ENCODE measurements at regions not wholly inside any gene's neighbourhood (a gene's known extent, or its start where the extent isn't known, plus 50 kb on each side); places are given as distances from the start of the nearest gene placed in this dataset.
"Not testable (repeated sequence)": the region's sequence is repeated elsewhere in the genome, so short reads cannot be mapped to it uniquely, and the experiment has no call there.

DNA sequence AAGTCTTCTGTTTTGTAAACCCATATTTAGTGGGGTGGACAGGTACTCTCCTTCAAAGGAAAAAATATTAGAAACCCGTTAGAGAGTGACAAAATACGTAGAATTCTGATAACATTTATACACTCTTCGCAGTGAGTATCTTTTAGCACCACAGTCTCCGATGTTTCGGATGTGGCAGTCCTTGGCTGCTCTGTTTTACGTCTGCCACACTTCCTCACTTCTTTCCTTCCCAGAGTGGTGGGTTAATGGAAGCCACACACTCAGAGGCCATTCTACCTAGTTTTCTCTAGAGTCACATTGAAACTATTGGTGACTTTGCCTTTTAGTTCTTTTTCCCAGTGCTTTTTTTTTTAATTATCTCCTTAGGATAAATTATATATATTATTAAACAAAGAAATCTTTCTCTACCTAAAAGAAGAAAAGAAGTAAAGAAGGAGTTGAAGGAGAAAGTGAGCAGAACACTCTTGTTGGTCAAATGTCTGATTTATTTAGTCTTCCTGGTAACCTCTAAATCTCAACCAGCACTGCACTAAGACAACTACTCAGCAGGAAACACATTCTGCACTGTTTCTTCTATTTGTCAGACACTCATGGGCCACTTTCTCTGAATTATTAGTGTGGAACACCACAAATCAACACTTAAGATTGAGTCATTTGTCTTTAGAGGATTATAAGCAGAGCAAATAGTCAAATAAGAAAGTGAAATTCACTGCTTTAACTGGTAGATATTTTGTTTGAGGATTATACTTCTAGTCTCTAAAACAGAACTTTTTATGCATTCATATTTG, 451.3 kb upstream of the TMEFF2 start:
- DNase-seq: no peak

DNA sequence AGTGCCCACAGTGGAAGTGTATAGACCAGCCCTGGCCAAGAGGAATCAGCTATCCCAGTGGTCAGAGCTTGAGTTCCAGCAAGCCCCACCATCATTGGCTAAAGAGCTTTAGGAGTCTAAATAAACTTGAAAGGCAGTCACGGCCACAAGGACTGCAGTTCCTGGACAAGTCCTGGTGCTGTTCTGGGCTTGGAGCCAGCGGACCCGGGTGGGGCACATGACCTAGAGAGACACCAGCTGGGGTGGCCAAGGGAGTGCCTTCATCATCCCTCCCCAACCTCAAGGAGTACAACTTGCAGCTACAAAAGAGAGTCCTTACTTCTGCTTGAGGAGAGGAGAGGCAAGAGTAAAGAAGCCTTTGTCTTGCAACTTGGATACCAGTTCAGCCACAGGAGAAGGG, 439.8 kb upstream of the TMEFF2 start:
- DNase-seq: no peak

DNA sequence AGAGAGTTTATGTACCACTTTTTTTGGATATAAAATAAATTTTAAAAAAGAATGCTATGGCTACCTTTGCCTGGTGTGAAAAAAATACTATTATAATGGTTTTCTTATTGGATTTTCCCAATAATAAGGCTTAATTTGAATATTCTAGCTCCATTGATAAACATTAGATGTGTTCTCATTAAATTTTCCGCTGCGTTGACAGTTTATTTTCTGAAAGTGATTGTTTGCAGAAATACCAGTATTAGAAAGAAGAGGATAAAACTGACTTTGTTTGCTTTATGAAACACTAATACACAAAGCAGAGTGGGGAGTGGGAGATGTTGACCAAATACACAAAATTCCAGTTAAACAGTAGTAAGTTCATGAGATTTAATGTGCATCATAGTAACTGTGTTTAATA, 433.3 kb upstream of the TMEFF2 start:
- no peak for DNase-seq

DNA sequence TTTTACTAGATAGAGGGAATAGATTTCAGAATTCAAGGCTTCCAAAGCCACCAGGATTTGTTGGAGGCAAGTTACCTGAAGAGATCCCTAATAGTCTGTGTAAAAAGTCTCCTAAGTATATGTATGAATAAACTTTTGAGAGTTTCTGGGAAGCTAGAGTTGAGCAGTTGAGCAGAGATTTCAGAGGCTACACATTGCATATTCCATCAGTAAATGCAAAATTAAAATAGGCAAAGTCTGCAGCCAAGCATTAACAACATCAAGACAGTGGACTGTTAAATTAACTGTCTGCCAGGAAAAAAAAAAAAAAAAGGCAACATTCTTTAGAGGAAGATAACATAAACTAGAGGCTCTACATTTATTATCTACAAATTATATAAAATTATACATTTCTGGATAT, 420.4 kb upstream of the TMEFF2 start:
- DNase-seq: no peak

DNA sequence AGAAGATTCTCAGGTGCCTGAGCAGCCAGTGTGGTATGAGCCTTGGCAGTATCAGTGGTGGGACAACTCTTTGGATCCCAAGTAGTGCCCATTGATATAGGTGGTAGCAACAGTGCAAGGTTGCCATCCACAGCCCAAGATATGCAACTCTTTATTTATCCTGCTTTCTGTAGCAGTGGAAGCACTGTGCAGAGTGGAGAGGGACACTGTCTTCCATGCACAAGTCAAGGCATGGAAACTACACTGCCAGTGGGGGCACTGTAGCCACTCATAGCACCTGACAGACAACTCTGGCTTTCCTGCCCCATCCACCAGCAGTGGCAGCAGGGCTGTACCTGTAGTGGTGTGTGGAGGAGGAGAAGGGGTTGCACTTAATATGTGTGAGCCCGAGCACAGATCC, 409.6 kb upstream of the TMEFF2 start:
- no peak for DNase-seq

DNA sequence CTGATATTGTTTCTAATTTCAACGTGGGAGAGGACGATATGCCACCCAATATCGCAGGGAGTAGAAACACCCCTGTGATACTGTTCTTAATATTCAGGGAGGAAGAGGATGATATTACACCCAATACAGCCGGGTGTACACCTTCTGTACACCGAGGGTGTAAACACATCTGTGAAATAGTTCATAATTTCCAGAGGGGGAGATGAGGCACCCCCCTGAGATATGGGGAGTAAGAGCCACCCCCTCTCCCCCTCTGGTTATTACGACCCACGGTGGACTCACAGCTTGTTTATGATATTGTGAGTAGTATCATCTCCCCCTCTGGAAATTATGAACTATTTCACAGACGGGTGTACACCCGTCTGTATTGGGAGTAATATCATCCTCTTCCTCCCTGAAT, 403.9 kb upstream of the TMEFF2 start:
- DNase-seq: not testable (repeated sequence)

DNA sequence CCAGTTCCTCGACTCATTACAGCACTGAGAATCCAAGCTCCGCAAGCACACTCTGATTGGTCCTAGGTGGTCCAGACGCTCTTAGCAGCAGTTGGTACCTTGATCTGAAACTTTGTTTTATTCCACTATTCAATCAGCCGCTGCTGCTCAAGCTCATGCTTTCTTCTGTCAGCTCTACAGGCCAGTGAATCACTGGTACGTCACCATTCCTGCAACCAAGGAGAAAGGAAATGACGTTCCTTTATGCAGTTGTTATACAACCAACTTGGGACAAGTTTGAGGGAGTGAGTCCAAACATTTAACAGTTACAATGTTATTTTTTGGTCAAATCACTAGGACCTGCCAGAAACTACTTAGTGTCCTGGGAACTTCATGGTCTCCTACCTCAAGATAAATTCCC, 398.8 kb upstream of the TMEFF2 start:
- no peak for DNase-seq

DNA sequence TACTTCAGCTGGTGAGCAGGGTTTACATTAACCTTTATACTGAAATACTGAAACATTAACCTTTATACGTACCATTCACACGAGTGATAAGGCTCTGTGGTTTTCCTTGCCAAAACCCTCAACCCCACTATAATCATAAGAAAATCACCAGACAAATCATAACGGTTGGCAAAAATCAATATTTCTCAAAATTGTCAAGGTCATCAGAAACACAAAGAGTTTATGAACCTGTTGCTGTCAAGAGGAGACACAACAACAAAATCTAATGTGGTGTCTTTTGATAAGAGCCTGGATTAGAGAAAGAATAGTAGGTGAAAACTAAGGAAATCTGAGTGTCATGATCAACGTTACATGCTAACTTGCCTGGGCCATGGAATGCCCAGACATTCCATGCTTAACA, 396.9 kb upstream of the TMEFF2 start:
- DNase-seq: no peak

DNA sequence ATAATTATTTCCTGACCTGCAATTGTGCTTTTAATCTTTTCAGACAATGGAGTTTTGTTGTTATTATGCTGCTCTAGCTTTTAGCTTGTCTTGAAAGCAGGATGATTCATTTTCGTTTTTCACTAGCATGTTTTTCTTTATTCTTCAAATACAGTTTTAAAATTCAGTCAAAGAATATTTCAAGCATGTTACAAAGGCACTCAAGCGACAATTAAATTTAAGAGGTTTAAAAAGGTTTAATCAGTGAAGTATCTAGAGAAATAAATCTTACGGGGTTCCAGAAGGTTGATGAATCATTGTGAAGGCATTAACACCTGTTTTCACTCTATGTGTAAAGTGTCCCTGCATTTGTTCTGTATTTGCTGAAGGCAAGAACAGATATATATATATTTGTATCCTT, 390.7 kb upstream of the TMEFF2 start:
- no peak for DNase-seq

DNA sequence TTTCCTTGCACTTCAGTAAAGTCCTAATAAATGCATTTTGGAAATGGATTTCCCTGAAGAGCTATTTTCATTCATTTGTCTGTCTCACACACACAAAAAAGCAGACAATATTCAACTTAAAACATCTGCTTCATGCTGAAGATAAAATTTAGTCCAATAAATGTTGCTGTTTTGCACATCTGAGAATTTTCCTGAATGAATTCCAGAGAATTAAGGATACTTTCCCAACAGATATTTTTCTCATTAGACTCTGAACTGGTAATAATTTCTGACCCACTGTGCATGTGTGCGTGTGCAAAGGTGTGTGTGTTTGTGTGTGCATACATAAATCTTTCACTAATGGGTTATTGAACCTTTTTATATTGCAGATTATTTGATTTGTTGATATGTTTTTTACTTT, 390.2 kb upstream of the TMEFF2 start:
- DNase-seq: no peak

DNA sequence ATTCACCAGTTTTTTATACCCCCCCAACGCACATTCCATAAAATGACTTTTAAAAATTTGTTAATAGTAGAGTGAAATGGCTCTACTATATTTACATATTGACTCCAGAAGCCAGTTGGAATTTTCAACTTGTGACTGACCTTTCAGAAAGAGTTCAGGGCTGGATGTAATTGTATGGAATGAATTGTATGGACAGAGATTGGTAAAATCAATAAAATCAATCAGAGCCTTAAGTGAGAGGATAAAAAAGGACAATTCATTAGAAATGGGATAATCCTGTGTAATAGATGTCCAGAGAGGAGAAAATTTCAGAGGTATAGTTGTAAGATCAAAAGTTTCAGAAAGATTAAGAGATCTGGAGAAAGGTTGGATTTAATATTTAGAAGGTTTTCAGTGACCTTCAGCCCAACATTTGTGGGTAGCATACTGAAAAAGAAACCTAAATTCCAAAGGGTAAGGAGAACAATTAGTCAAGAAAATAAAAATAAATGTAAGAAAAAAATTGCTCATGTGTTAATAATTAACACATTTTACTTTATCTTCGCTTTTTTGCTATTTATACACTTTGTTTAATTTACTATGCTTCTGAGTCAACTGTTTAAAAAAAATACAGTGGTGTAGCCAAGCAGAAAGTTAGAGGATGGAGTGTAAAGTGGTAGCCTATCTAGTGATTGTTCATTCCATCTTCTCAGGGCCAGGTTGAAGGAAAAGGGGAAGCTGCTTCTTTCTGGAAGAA, 385.4 kb upstream of the TMEFF2 start:
- no peak for DNase-seq

DNA sequence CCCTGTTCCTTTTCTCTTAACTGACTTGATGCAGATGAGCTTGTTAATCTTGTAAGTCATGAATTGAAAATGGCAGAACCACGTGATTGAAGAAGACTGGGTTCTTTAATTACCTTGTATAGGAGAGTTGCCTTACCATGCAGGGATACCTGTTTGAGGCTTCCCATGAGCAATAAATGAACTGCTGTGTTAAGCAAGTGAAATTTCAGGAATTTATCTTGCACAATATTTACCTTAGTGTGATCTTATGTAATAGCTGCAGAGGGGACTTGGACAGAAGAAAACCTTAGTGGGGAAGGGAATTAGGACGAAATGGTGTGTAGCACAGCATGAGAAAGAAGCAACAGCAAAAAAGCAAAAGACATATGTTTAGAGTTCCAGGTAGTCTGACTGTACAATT, 384.0 kb upstream of the TMEFF2 start:
- no peak for DNase-seq

DNA sequence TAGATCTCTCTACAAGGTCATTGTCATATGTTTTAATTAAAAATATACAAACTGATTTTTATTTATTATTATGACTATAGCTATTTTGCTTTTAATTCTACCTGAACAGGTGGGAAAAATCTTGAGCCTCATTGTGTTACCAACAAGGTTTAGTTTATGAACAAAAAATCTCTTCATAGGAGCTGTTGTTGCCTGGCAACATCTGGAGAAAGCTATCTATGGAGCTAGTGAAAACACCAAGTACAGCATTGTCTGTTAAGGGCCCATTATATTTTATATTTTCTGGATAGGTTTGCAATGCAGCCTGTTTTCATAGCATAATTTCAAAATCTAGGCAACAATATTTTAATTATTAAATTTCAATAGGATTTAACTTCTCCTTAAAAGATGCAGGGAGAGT, 383.0 kb upstream of the TMEFF2 start:
- no peak for DNase-seq

DNA sequence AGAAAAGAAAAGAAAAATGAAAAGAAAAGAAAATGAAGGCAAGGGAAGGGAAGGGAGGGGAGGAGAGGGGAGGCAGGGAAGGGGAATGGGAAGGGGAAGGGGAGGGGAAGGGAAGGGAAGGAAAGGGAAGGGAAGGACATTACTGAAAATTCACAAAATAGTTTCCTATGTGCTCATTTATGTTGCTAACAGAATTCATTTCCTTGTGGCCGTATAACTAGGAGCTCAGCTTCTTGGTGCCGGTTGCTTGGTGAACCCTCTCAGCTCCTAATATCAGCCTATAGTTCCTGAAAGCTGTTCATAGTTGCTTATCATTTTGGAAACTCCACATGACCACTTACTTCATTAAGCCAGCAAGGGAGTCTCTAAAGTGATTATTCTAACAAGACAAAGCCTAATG, 379.8 kb upstream of the TMEFF2 start:
- no peak for DNase-seq

DNA sequence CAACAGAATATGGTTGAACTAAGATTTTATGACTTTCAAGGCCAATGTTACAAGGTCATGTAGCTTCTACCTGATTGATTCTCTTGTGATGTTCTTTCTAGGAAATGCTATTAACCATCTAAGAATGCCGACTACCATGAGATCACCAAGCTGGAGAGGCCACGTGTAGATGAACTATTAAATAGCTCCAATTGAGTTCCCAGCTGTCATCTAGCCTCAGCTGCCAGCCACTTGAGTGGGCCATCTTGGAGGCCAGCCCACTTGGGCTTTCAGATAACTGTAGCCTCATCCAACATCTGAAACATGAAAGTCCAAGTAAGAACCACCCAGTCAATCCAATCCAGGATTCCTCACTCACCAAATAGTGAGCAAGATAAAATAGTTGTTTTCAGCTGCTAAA, 376.9 kb upstream of the TMEFF2 start:
- DNase-seq: no peak

DNA sequence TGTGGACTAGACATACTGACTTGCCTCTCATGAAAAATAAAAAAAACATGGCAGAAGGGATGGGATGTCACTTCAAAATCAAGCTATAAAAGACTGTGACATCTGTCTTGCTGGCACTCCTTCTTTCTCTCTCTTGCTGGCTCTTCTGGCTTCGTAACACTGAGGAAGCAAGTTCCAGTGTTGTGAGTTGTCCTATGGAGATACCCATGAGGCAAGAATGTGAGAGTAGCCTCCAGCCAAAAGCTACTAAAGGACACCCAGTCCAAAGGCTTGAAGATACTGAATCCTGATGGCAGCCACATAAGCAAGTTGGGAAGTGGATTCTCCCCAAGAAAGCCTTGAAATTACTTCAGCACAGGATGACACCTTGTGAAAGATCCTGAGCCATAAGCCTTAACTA, 376.1 kb upstream of the TMEFF2 start:
- DNase-seq: no peak

DNA sequence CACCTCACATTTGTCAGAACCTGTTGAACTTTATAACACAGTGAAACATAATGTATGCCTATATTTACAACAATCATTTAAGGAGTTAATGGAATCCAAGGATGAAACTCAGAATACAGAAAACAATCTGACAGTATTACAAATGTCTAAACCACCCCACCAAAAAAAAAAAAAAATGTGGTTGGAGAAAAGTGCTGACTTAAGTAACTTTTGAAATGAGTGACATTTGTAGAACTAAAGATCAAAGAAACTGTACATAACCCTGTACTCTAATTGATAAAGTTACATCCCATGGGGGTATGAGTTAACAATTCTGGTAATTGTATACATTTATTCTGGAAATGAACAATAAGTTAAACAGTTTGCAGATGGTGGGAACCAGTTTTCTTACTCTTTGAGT, 372.1 kb upstream of the TMEFF2 start:
- DNase-seq: no peak

DNA sequence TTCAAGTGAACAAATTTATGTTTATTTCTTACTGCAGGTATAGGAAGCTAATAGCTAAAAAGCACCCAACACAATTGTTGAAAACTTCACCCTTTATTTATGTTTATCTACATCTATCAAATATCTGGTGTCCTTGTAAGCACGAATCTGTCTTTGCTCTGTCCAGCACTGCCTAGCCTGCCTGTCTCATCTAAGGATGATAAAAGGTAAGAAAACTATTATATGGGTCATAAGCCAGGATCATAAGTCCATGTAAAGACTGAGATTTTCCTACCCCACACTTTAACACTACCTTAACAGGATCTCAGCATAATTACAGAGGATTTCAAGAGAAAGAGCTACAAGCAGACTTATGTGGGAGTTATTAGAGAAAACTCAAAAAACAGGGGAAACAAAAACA, 365.6 kb upstream of the TMEFF2 start:
- DNase-seq: no peak

DNA sequence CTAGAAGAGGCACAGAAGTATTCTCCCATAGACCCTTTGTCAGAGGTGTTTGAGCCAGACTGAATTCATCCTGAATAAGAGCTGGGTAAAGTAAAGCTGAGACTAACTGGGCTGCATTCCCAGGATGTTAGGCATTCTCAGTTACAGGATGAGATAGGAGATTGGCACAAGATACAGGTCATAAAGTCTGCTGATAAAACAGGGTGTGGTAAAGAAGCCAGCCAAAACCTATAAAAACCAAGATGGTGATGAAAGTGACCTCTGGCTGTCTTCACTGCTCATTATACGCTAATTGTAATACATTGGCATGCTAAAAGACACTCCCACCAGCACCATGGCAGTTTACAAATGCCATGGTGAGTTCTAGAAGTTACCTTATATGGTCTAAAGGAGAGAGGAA, 364.9 kb upstream of the TMEFF2 start:
- DNase-seq: no peak

DNA sequence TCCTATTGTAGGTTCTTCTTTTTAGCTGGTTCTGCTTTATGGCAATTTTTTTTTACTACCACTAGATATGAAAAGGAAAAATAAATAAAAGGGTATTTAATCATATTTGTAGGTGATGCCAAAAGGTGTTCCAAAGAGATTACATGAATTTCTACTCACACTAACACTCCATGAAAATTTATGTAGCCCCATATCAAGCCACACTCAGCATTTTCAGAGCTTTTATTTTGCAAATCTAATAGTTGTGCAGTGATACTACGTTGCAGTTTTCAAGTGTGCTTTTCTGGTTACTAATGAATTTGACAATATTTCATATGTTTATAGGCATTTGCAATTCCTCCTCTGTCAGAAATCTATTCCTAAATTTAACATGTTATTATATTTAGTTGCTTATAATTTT, 363.9 kb upstream of the TMEFF2 start:
- no peak for DNase-seq

DNA sequence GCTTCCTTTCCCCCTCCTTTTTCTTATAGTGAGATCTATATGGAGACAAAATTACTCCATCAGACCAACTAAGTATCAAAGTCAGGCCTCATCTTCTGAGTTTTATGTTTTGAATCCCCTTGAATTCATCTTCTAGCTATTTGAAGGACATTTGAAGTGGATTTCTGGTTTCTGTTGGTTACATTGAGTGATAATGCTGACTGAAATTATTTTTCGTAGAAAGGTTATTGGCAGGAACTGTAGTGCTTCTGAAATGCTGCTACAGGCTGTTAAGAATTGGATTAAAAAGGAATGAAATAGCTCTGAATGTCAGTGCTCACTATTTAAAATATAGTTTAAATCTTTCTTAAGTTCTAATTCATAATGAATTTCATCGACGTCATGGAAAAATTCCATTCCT, 361.0 kb upstream of the TMEFF2 start:
- DNase-seq: no peak

DNA sequence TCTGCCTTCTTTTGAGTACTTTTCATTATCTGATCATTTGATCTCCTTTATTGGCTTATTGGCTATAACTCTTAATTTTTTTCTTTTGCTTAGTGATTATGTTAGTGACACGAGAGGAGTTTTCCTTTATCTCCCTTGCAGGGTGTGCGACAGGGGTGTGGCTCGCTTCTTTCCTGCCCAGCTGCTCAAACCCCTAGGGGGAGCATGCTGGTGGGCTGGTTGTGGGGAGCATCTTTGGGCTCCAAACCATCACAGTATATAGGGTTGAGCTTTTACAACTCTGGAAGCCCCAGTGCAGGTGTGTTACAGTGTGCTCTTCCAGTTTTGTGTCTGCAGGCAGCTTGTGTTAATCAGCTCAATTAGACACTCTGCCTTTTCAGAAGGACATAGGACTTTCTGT, 357.0 kb upstream of the TMEFF2 start:
- DNase-seq: no peak

DNA sequence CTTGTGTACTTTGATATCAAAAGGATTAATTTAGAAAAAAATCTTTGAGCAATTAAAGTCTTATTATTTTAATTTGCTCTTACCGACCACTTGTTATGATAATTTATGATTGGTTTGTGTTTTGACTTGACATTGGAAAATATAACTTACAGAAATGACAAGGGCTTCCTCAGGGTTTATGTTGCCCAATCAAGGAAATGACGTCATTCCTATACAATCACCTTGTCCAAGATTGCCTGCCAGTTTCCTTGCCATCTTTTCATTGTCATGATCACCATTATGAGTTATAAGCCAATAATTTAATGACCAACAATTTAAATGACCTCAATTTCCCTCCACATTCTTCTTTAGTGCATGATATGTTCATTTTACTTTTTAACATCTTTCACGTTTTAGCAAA, 351.8 kb upstream of the TMEFF2 start:
- DNase-seq: no peak

DNA sequence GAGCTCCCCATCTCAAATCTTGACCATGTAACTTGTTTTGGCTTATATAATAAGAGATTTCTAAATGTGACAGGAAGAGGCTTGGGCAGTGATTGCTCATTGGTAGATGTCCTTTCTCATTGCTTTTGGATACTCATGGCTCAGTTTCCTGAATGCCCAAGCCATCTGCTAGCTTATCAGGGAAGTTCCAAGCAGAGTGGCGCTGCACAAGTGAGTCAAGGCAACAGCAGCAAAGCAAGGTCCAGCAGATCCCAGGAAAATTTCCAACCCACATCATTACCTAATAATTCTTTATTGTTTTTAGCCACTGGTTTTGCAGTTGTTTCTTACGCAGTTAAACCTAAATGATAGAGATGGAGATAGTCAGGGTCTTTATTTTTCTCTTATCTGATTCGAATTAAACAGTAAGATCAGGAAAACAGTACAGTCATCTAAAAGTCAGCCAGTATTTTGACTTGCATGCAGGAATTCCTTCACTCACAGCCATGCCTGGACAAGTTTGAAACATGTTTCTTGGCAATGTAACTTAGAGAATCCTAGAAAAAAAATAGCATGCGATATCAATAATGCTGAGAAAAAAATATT, 349.7 kb upstream of the TMEFF2 start:
- no peak for DNase-seq

All from activated CD4-positive, alpha-beta T cell treated with anti-CD3 and anti-CD28 coated beads for 1 hour (primary cell).